GM19395 (cell line): ENCODE measurements at regions not wholly inside any gene's neighbourhood (a gene's known extent, or its start where the extent isn't known, plus 50 kb on each side); places are given as distances from the start of the nearest gene placed in this dataset.

Experiments used
- ATAC-seq: cut with Tn5 transposase; IDR thresholded peaks from one replicate; pipeline ENCODE4 v1.9.1; 2021; ENCODE audit warnings: mild to moderate bottlenecking, moderate library complexity; ENCODE audit not compliant: unreplicated experiment

GRCh38 chr10:107614939-107615685, 450.6 kb upstream of the SORCS1 start:
- no peak for ATAC-seq

- ATAC-seq: no peak
These were observed 446.6 kb upstream of the SORCS1 start for GRCh38 chr10:107611115-107611514.

DNA sequence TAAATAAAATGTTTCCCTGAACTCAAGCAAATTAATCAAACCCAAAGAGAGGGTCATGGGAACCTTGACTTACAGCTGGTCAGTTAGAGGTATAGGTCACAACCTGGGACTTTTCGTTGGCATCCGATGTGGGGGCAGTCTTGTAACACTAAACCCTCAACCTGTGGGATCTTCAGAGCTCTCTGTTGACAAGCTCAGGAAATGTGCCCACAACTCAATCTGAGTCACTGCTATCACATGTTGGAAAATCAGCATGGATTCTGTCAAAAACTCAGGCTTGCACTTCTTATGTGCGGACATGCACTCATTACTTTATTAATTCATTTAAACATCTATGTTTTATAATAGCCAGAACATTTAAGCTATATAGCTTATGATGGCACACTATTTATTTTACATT, 424.6 kb upstream of the SORCS1 start:
- ATAC-seq: no peak

DNA sequence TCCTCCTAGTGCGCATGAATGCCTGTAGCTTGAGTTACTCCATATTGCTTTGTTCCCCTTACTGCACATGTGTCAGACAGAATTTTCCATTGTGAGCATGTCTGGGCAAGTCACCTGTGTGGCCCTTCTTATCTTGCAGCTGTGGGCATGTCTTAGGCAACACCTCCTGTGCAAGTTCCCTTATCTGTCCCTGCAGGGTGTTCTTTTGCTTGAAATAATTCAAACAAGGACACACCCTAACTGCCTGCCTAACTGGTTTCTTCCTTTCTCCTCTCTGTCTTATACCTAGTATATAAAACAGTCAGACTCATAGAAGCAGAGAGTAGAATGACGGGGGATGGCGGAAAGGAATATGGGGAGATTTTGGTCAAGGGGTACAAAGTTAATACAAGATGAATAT, 421.1 kb upstream of the SORCS1 start:
- no peak for ATAC-seq

DNA sequence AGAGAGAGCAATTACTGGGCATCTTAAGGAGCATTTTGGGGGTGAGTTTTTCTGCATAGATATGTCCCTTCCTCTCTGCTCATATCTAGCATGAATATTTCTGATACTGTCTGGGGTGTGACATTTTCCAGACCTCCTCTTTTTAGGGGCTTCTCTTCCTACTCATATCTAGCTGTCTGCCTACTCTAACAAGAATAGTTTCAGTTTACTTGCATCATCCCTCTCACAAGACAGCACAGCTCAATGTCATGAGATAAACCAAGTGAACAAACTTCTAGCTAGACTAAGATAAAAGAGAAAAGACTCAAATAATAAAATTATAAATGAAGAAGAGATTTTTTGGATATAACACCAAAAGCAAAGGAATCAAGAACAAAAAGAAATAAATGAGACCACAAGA, 419.5 kb upstream of the SORCS1 start:
- no peak for ATAC-seq

GRCh38 chr10:107579970-107580369, 415.5 kb upstream of the SORCS1 start:
- ATAC-seq: no peak

GRCh38 chr10:107577221-107577620, 412.7 kb upstream of the SORCS1 start:
- no peak for ATAC-seq

GRCh38 chr10:107576746-107577145, 412.2 kb upstream of the SORCS1 start:
- ATAC-seq: no peak

DNA sequence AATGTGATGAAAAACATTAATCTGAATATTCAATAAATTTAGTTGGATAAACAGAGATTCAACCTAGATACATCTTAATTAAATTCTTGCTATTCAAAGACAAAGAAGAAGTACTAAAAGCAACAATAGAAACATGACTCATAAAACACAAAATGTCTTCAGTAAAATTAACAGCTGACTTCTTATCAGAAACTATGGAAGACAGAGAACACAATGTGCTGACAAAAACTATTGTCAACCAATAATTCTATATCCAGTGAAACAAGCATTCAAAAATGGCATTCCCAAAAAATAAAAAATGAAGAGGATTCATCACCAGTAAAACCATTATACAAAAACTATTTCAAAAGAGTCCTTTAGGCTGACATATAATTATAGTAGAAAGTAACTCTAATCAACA, 400.5 kb upstream of the SORCS1 start:
- no peak for ATAC-seq

DNA sequence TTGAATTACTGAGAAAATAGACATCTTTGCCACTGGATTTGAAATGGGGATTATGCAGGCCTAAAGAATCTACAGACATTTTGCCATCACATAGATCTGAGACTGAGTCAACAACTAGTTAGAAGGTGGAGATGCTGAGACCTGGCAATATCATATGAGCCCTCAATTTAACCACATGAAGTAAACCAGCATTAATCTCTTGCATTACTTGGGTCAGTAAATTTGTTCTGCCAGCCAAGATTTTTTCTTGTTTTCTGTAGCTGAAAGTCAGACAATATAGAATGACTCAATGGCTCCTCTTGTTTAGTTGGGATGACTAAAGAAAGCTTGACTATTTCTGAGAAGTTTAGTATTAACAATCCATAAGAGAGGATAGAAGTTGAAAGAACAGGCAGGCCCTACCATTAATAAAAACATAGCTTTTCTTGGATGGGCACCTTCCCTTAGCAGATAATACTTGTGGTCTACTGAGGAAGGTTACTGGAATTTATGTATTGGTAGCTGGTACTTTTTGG, 396.7 kb upstream of the SORCS1 start:
- ATAC-seq: no peak

GRCh38 chr10:107557916-107558315, 393.4 kb upstream of the SORCS1 start:
- no peak for ATAC-seq

GRCh38 chr10:107554333-107554732, 389.8 kb upstream of the SORCS1 start:
- no peak for ATAC-seq

DNA sequence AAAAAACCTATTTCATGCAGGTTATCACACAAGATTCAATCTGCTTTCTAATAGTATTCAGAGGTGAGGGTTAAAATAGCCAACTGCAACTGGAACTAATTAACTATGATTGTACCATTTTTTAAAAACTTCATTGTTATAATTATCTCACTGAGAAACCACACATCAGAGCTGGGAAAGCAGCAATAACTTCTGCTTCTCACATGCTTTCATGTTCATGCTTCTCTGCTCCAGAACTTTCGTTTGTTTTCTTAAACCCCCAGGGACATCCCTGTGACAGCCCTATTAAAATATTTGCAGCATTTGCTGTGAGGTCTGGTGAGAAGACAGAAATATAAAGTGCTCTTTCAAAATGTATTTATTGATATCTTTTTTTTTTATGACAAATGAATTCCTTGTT, 389.0 kb upstream of the SORCS1 start:
- ATAC-seq: no peak

DNA sequence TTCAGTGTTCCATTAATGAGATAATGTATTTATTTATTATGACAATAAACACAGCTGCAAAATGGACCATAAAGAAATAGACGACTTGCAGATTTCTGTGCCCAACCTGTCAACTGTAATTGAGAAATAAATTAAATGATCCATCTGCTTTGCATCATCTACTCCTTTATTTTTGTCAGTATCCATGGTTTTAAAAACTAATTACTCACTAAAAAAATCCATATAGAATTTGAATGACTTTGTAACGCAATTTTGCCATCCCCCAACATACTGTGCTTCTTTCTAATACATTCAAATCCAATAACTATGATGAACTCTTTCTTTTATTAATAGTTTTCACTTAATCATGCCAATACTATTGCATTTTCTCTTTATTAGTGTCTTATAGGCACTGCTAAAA, 388.5 kb upstream of the SORCS1 start:
- ATAC-seq: no peak

DNA sequence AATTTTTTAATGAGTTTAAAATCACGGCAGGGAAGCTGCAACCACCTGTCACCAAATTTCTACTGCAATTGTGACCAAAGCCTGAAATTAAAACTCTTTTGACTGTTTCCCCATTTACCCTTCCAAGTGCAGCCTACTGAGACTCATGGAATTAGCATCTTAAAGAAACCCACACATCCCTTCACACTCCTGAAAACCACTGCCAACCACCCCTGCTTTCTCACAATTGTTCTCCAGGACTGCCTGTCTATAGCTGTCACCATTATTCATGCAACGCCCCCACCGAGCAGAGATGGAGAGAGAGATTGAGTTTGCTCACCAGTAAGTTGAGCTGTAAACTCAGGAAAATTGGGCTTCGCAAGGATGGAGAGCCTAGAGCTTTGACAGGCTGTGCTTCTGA, 383.8 kb upstream of the SORCS1 start:
- ATAC-seq: no peak

- ATAC-seq: no peak
These were observed 382.5 kb upstream of the SORCS1 start for GRCh38 chr10:107546986-107547385.

DNA sequence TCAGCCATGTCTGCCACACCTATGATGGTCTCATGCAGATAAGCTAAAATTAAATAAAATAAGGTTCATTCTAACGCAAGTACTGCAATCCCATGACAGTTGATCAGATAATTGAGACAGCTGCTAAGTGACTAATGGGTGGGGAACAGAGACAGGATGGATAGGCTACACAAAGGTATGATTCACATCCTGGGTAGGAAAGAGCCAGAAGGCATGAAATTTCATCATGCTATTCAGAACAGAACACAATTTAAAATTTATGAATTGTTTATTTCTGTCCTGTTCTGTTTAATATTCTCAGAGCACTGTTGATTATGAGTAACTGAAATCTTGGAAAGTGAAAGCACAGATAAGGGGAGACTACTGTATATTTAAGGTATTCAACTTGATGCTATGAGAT, 381.8 kb upstream of the SORCS1 start:
- ATAC-seq: no peak

DNA sequence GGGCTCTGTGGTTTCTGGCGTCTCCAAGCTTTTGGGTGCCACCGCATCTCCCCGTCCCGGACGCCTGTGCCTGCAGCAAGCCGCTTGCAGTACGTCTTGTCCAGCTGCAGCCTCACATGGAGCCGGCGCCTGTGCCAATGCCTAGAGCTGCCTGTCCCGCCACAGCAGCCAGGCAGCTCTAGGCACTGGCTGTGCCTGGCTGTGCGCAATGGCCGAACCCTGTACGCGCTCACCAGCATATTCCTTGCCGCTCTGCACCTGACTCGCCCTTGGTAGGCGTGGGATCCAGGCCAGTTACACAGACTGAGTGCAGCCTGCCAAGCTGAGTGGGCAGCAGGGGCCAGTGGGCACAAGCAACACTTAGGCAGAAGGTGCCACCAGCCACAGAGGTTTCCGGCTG, 381.2 kb upstream of the SORCS1 start:
- ATAC-seq: no peak

- no peak for ATAC-seq
These were observed 380.4 kb upstream of the SORCS1 start for GRCh38 chr10:107544706-107545520.

- no peak for ATAC-seq
These were observed 378.1 kb upstream of the SORCS1 start for GRCh38 chr10:107542607-107543006.

DNA sequence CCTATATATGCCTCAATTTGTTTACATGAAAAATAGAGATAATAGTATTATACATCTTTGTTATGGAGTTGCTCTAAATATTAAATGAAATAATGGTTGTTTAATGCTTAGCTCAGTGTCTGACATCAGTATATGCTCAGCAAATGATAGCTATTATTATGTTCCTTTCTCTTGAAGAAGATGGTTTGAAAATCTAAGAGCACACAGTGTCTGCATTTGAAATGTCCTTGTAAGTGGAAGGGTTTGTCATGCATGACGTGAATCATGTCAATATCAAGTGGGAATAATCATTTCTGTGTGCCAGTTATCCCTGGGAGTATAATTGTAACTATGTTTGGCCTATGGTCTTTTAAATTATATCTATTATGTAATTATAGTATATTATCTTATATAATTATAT, 377.5 kb upstream of the SORCS1 start:
- ATAC-seq: no peak

DNA sequence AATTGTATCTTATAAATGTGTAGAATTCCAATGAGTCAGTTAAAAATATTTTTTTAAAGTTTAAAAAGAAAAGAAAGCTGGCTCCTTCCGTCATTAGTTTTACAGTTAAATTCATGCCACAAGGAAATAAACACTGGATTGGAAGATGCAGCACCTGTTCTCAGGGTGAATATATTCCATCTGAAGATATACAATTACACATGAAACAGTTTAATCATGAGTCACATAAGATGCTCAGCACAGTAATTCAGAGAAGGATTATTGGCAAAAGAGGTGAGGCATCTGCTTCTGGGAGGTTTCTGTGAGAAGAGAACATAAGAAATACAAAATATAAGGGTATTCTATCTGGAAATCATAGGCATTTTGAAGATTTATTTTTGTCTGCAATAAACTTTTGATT, 376.5 kb upstream of the SORCS1 start:
- no peak for ATAC-seq
